Tibial nerve (tissue), 4 donors: ENCODE measurements at regions not wholly inside any gene's neighbourhood (a gene's known extent, or its start where the extent isn't known, plus 50 kb on each side); places are given as distances from the start of the nearest gene placed in this dataset.

Experiments
- DNase-seq, 2 donors: peaks; one replicate each; pipeline ENCODE4 v3.0.0-alpha.2; 2019; ENCODE audit warnings: low spot score in 2 of 2
- H3K27ac ChIP-seq, 4 donors: fragments of 200-600 bp; sonication (generic) in 3 of 4; one replicate each; pipeline ENCODE4 v1.5.1; 2017 to 2019; ENCODE audit warnings: mild to moderate bottlenecking in 1 of 4
- H3K27me3 ChIP-seq, 2 donors: fragments of 200-600 bp; sonication (generic) in 1 of 2; one replicate each; pipeline versions ENCODE4 v1.5.1 to v1.6.0; 2017 to 2019
- H3K36me3 ChIP-seq, 3 donors: fragments of 200-600 bp; sonication (generic); one replicate each; pipeline ENCODE4 v1.5.1; 2018 to 2019
- H3K4me1 ChIP-seq, 4 donors: fragments of 200-600 bp; sonication (generic) in 3 of 4; one replicate each; pipeline ENCODE4 v1.5.1; 2017 to 2019
- H3K4me3 ChIP-seq, 4 donors: fragments of 200-600 bp; sonication (generic) in 3 of 4; one replicate each; pipeline ENCODE4 v1.5.1; 2017 to 2019; ENCODE audit warnings: mild to moderate bottlenecking in 1 of 4, moderate library complexity in 1 of 4
- H3K9me3 ChIP-seq, 4 donors: fragments of 200-600 bp; sonication (generic) in 3 of 4; one replicate each; pipeline ENCODE4 v1.5.1; 2017 to 2019
- CTCF ChIP-seq, 5 experiments: fragments of 200-600 bp in 3 of 5; fragments of 450-650 bp in 2 of 5; sonication (generic) in 3 of 5; IDR thresholded peaks; one replicate each; pipeline ENCODE4 v1.5.1; 2016 to 2019; ENCODE audit warnings: antibody characterized with exemption in 5 of 5, mild to moderate bottlenecking in 3 of 5, moderate library complexity in 2 of 5
- EP300 ChIP-seq, 2 donors: sonication (generic); formaldehyde crosslinking; IDR thresholded peaks; one replicate each; pipeline ENCODE4 v1.6.1; 2017; ENCODE audit warnings: antibody characterized with exemption in 2 of 2, mild to moderate bottlenecking in 1 of 2
- POLR2A ChIP-seq, 2 donors: fragments of 450-650 bp; IDR thresholded peaks; one replicate each; pipeline ENCODE4 v1.6.1; 2017; ENCODE audit warnings: antibody characterized with exemption in 2 of 2, mild to moderate bottlenecking in 2 of 2, moderate library complexity in 2 of 2
- WGBS, 2 donors: methylation state at CpG; one replicate each; pipeline ENCODE4 v1.1.5; 2018; 5-methylcytosine and 5-hydroxymethylcytosine counted together

DNA sequence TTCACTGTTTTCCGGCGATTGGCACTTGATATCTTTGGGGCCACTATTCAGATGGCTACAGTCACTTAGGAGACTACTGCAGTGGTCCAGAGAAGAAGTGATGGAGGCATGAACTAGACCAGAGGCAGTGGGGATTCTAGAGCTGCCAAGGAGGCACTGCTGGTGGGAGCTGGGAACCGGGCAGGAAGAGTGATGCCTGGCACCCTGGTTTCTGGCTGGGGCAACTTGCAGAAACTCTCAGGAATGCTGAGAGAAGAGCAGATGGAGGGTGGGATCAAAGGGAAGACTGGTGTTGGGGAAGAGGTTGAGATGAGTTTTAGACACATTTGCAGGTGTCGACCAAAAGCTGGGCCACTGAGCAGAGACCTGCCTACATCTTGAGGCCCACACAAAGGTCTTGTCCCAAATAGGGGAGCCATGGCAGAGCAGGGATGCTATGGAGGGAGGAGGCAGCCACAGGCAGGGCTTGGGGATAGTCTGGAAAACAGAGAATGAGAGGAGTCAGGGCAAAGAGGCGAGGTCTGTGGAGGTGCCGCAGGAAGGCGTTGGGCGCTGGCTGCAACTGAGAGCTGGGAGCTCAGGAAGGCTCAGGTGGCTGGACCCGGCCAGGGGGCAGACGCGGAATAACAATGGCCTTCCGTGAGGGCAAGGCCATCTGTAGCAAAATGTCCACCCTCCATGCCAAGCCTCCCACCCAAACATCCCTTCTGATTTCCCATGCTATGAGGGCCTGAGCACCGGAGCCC is 118.9 kb downstream of the TOMM20 start:
- H3K4me3 ChIP-seq = no peak overlapping the region
- no peak overlapping the region for H3K27ac ChIP-seq
- no peaks in the 10 kb centered on the region for H3K36me3 ChIP-seq
- TF ChIP-seq EP300 (IDR thresholded peaks at IDR 0.05) (no peak), CTCF (IDR thresholded peaks at IDR 0.05) (no peak), POLR2A (IDR thresholded peaks at IDR 0.05) (no peak)
- no peaks in the 10 kb centered on the region for H3K27me3 ChIP-seq
- 97 to 98% methylated on average over 13 of the region's 13 CpGs for WGBS, 2 donors
- peaks cover 0 to 6% (median 0%) of the 10 kb centered on the region in 4 donors for H3K9me3 ChIP-seq
- no peak for DNase-seq
- peaks cover 0 to 17% (median 8%) of the 10 kb centered on the region in 4 donors for H3K4me1 ChIP-seq

DNA sequence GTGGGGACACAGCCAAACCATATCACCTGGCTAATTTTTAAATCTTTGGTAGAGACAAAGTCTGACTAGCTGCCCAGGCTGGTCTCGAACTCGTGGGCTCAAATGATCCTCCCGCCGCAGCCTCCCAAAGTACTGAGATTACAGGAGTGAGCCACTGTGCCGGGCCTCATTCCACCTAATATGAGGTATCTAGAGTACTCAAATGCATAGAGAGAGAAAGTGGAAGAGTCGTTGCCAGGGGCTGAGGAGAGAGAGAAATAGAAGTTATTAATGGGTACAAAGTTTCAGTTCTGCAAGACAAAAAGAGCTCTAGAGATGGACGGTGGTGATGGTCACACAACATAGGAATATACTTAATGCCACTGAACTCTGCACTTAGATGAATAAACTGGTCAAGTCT is 119.6 kb downstream of the TOMM20 start:
- DNase-seq = no peak
- Histone ChIP-seq H3K36me3 (no peaks in the 10 kb centered on the region), H3K27me3 (no peaks in the 10 kb centered on the region), H3K27ac (no peak overlapping the region), H3K9me3 (peaks cover 0 to 6% (median 0%) of the 10 kb centered on the region in 4 donors), H3K4me3 (no peak overlapping the region), H3K4me1 (peaks cover 0 to 17% (median 8%) of the 10 kb centered on the region in 4 donors)
- TF ChIP-seq CTCF (IDR thresholded peaks at IDR 0.05) (no peak), POLR2A (IDR thresholded peaks at IDR 0.05) (no peak), EP300 (IDR thresholded peaks at IDR 0.05) (no peak)
- 79 to 84% methylated on average over 7 of the region's 7 CpGs for WGBS, 2 donors

GRCh38 chr1:235008239-235008638 is 120.4 kb downstream of the TOMM20 start:
- H3K36me3 ChIP-seq = no peaks in the 10 kb centered on the region

GRCh38 chr1:235006816-235007215 is 121.8 kb downstream of the TOMM20 start:
- 83 to 84% methylated on average over 5 of the region's 5 CpGs for WGBS, 2 donors
- H3K9me3 ChIP-seq = peaks cover 0 to 6% (median 0%) of the 10 kb centered on the region in 4 donors
- no peak overlapping the region for H3K27ac ChIP-seq
- H3K27me3 ChIP-seq = no peaks in the 10 kb centered on the region
- H3K4me1 ChIP-seq = peaks cover 0 to 3% (median 0%) of the 10 kb centered on the region in 4 donors
- TF ChIP-seq EP300 (IDR thresholded peaks at IDR 0.05) = no peak
- no peak for TF ChIP-seq CTCF (IDR thresholded peaks at IDR 0.05)
- no peak for TF ChIP-seq POLR2A (IDR thresholded peaks at IDR 0.05)
- no peaks in the 10 kb centered on the region for H3K36me3 ChIP-seq
- H3K4me3 ChIP-seq = no peak overlapping the region
- no peak for DNase-seq

More at GRCh38 chr1:235008239-235008638, 120.4 kb downstream of the TOMM20 start:
- DNase-seq = no peak
- Histone ChIP-seq H3K4me3 (no peak overlapping the region), H3K27ac (no peak overlapping the region), H3K4me1 (peaks cover 0 to 17% (median 8%) of the 10 kb centered on the region in 4 donors), H3K27me3 (no peaks in the 10 kb centered on the region), H3K9me3 (peaks cover 0 to 6% (median 0%) of the 10 kb centered on the region in 4 donors)
- TF ChIP-seq POLR2A (IDR thresholded peaks at IDR 0.05) (no peak), EP300 (IDR thresholded peaks at IDR 0.05) (no peak), CTCF (IDR thresholded peaks at IDR 0.05) (no peak)

DNA sequence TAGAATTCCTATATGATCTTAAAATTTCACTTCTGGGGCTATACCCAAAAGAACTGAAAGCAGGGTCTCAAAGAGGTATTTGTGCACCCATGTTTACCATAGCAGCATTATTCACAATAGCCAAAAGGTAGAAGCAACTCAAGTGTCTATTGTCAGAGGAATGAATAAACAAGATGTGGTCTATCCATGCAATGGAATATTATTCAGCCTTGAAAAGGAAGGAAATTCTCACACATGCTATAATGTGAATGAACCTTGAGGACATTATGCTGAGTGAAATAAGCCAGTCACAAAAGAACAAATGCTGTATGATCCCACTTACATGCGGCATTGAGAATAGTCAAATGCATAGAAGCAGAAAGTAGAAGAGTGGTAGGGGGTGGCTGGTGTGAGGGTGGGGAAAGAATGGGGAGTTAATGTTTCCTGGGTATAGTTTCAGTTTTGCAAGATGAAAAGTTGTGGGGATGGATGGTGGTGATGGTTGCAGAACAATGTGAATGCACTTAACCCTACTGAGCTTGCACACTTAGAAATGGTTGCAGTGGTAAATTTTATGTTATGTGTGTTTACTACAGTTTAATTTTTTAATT is 122.4 kb downstream of the TOMM20 start:
- no peaks in the 10 kb centered on the region for H3K4me1 ChIP-seq
- H3K4me3 ChIP-seq = no peak overlapping the region
- WGBS, 2 donors = 88 to 90% methylated on average over 1 of the region's 1 CpG
- H3K36me3 ChIP-seq = no peaks in the 10 kb centered on the region
- TF ChIP-seq POLR2A (IDR thresholded peaks at IDR 0.05) (no peak), EP300 (IDR thresholded peaks at IDR 0.05) (no peak), CTCF (IDR thresholded peaks at IDR 0.05) (no peak)
- DNase-seq = no peak
- no peaks in the 10 kb centered on the region for H3K27me3 ChIP-seq
- no peak overlapping the region for H3K27ac ChIP-seq
- peaks cover 0 to 6% (median 0%) of the 10 kb centered on the region in 4 donors for H3K9me3 ChIP-seq
